Stimulated activated CD8-positive, alpha-beta memory T cell treated with anti-CD3 and anti-CD28 coated beads, Interleukin-15, amount 100 ng/mL, for 48 hours (primary cell): ENCODE measurements at regions not wholly inside any gene's neighbourhood (a gene's known extent, or its start where the extent isn't known, plus 50 kb on each side); places are given as distances from the start of the nearest gene placed in this dataset.
"Not testable (repeated sequence)": the region's sequence is repeated elsewhere in the genome, so short reads cannot be mapped to it uniquely, and the experiment has no call there.

ENCODE experiments used
- DNase-seq, 2 donors: peaks; one replicate each; pipeline ENCODE4 v3.0.0-alpha.2; 2020; ENCODE audit warnings: low read depth in 2 of 2

GRCh38 chrX:11836284-11836683 lies 78.2 kb downstream of the MSL3 start:
- no peak for DNase-seq

GRCh38 chrX:11837437-11837836 lies 79.4 kb downstream of the MSL3 start:
- no peak for DNase-seq

GRCh38 chrX:11864171-11864570 lies 106.1 kb downstream of the MSL3 start:
- DNase-seq, result no peak

- DNase-seq, result no peak
Observed at GRCh38 chrX:11867610-11868345, 109.7 kb downstream of the MSL3 start.

- no peak for DNase-seq
Observed at GRCh38 chrX:11870789-11871188, 112.8 kb downstream of the MSL3 start.

- no peak for DNase-seq
Observed at GRCh38 chrX:11881485-11882170, 123.6 kb downstream of the MSL3 start.

GRCh38 chrX:11886745-11887144 lies 128.7 kb downstream of the MSL3 start:
- DNase-seq, result no peak

- no peak for DNase-seq
Observed at GRCh38 chrX:11887175-11887574, 129.1 kb downstream of the MSL3 start.

- DNase-seq, result no peak
Observed at GRCh38 chrX:11888421-11888820, 130.4 kb downstream of the MSL3 start.

GRCh38 chrX:11889791-11890190 lies 131.8 kb downstream of the MSL3 start:
- DNase-seq, result no peak

GRCh38 chrX:11890836-11891514 lies 132.9 kb downstream of the MSL3 start:
- DNase-seq, result no peak

- DNase-seq, result no peak
Observed at GRCh38 chrX:11893933-11894710, 136.1 kb downstream of the MSL3 start.

GRCh38 chrX:11899091-11899490 lies 141.1 kb downstream of the MSL3 start:
- DNase-seq, result no peak

- DNase-seq, result not testable (repeated sequence)
Observed at GRCh38 chrX:11905933-11906332, 147.9 kb downstream of the MSL3 start.

- no peak for DNase-seq
Observed at GRCh38 chrX:11908371-11908770, 150.3 kb downstream of the MSL3 start.

GRCh38 chrX:11913001-11913400 lies 155.0 kb downstream of the MSL3 start:
- DNase-seq, result no peak

GRCh38 chrX:11929476-11929875 lies 171.4 kb downstream of the MSL3 start:
- no peak for DNase-seq

- no peak for DNase-seq
Observed at GRCh38 chrX:11932423-11932822, 174.4 kb downstream of the MSL3 start.

GRCh38 chrX:11934089-11934488 lies 176.1 kb downstream of the MSL3 start:
- no peak for DNase-seq

- no peak for DNase-seq
Observed at GRCh38 chrX:11941571-11941970, 183.5 kb downstream of the MSL3 start.

GRCh38 chrX:11944501-11944900 lies 186.5 kb downstream of the MSL3 start:
- no peak for DNase-seq

GRCh38 chrX:11949291-11949690 lies 189.0 kb upstream of the FRMPD4 start:
- DNase-seq, result no peak
